Sigmoid colon (tissue), 6 donors: ENCODE measurements at regions not wholly inside any gene's neighbourhood (a gene's known extent, or its start where the extent isn't known, plus 50 kb on each side); places are given as distances from the start of the nearest gene placed in this dataset.
"Not testable (repeated sequence)": the region's sequence is repeated elsewhere in the genome, so short reads cannot be mapped to it uniquely, and the experiment has no call there.

Experiments
- DNase-seq: peaks from one replicate; pipeline ENCODE4 v3.0.0-alpha.2; 2019
- H3K27ac ChIP-seq, 4 donors: fragments of 200-600 bp; sonication (generic); one replicate each; pipeline ENCODE4 v1.5.1; 2016 to 2019; ENCODE audit warnings: mild to moderate bottlenecking in 1 of 4
- H3K27me3 ChIP-seq, 3 donors: fragments of 200-600 bp; sonication (generic); one replicate each; pipeline ENCODE4 v1.5.1; 2019; ENCODE audit warnings: mild to moderate bottlenecking in 1 of 3
- H3K36me3 ChIP-seq, 4 donors: fragments of 200-600 bp; sonication (generic); one replicate each; pipeline ENCODE4 v1.5.1; 2016 to 2019
- H3K4me1 ChIP-seq, 4 donors: fragments of 200-600 bp; sonication (generic); one replicate each; pipeline ENCODE4 v1.5.1; 2017 to 2019
- H3K4me3 ChIP-seq, 4 donors: fragments of 200-600 bp; sonication (generic); one replicate each; pipeline ENCODE4 v1.5.1; 2017 to 2019; ENCODE audit warnings: mild to moderate bottlenecking in 2 of 4, moderate library complexity in 1 of 4
- H3K9me3 ChIP-seq, 4 donors: fragments of 200-600 bp in 3 of 4; sonication (generic) in 3 of 4; one replicate each; pipeline versions ENCODE4 v1.5.1 to v1.6.1; 2013 to 2019
- CTCF ChIP-seq, 4 experiments: fragments of 450-650 bp in 3 of 4; fragments of 200-600 bp in 1 of 4; IDR thresholded peaks; one replicate each; pipeline ENCODE4 v1.5.1; 2016 to 2019; ENCODE audit warnings: antibody characterized with exemption in 4 of 4, mild to moderate bottlenecking in 3 of 4, moderate library complexity in 2 of 4
- EP300 ChIP-seq, 4 donors: sonication (generic); formaldehyde crosslinking; IDR thresholded peaks; one replicate each; pipeline ENCODE4 v1.6.1; 2017; ENCODE audit warnings: antibody characterized with exemption in 4 of 4
- POLR2A ChIP-seq, 2 donors: fragments of 450-650 bp; IDR thresholded peaks; one replicate each; pipeline ENCODE4 v1.6.1; 2016; ENCODE audit warnings: antibody characterized with exemption in 2 of 2, mild to moderate bottlenecking in 2 of 2, moderate library complexity in 2 of 2
- POLR2AphosphoS5 ChIP-seq, 4 donors: sonication (generic); formaldehyde crosslinking; IDR thresholded peaks; one replicate each; pipeline ENCODE4 v1.6.1; 2017; ENCODE audit warnings: antibody characterized with exemption in 4 of 4
- WGBS, 2 donors: extraction: QIAGEN DNeasy Blood & Tissue Kit; methylation state at CpG; one replicate each; pipeline ENCODE4 v1.1.7; 2013; 5-methylcytosine and 5-hydroxymethylcytosine counted together
- intact Hi-C: fragments of 100-400 bp; cut with DNase I; formaldehyde crosslinking; loops from one replicate; pipeline ENCODE4 v1.15.1; 2023
- donor health status: healthy with polysubstance abuse.
- donor health status: healthy.

GRCh38 chr13:107608736-107609135, 606.6 kb downstream of the LIG4 start:
- Histone ChIP-seq H3K36me3 (no peaks in the 10 kb centered on the region), H3K4me3 (no peak overlapping the region), H3K27me3 (no peaks in the 10 kb centered on the region), H3K27ac (no peak overlapping the region), H3K9me3 (no peaks in the 10 kb centered on the region), H3K4me1 (no peaks in the 10 kb centered on the region)
- DNase-seq, result no peak
- TF ChIP-seq EP300 (IDR thresholded peaks at IDR 0.05) (no peak), POLR2A (IDR thresholded peaks at IDR 0.05) (no peak), CTCF (IDR thresholded peaks at IDR 0.05) (no peak), POLR2AphosphoS5 (IDR thresholded peaks at IDR 0.05) (no peak)
- WGBS, 2 donors, result 90 to 92% methylated on average over 9 of the region's 9 CpGs
- intact Hi-C loops, result no loop called here

- no peak overlapping the region for H3K27ac ChIP-seq
Observed at GRCh38 chr13:107600971-107601370, 614.4 kb downstream of the LIG4 start.

GRCh38 chr13:107596306-107596705, 619.0 kb downstream of the LIG4 start:
- H3K4me1 ChIP-seq, intact Hi-C loops, H3K4me3 ChIP-seq, DNase-seq, H3K9me3 ChIP-seq, H3K27me3 ChIP-seq, H3K27ac ChIP-seq, H3K36me3 ChIP-seq: not testable (repeated sequence)
- WGBS, 2 donors, result 56 to 78% methylated on average over 5 of the region's 5 CpGs

More at GRCh38 chr13:107600971-107601370, 614.4 kb downstream of the LIG4 start:
- intact Hi-C loops, result no loop called here
- H3K4me1 ChIP-seq, result no peaks in the 10 kb centered on the region
- no peak overlapping the region for H3K4me3 ChIP-seq
- H3K9me3 ChIP-seq, result no peaks in the 10 kb centered on the region
- WGBS, 2 donors, result 72 to 79% methylated on average over 4 of the region's 4 CpGs
- H3K27me3 ChIP-seq, result no peaks in the 10 kb centered on the region
- DNase-seq, result no peak
- no peaks in the 10 kb centered on the region for H3K36me3 ChIP-seq
- no peak for TF ChIP-seq EP300 (IDR thresholded peaks at IDR 0.05)

GRCh38 chr13:107590556-107590955, 624.8 kb downstream of the LIG4 start:
- no peak overlapping the region for H3K4me3 ChIP-seq
- 76 to 86% methylated on average over 3 of the region's 3 CpGs for WGBS, 2 donors
- TF ChIP-seq POLR2AphosphoS5 (IDR thresholded peaks at IDR 0.05), result no peak
- no peak for TF ChIP-seq EP300 (IDR thresholded peaks at IDR 0.05)
- TF ChIP-seq POLR2A (IDR thresholded peaks at IDR 0.05), result no peak
- TF ChIP-seq CTCF (IDR thresholded peaks at IDR 0.05), result no peak
- H3K4me1 ChIP-seq, result no peaks in the 10 kb centered on the region
- intact Hi-C loops, result no loop called here
- no peaks in the 10 kb centered on the region for H3K36me3 ChIP-seq
- no peaks in the 10 kb centered on the region for H3K27me3 ChIP-seq
- no peak for DNase-seq
- no peak overlapping the region for H3K27ac ChIP-seq
- H3K9me3 ChIP-seq, result no peaks in the 10 kb centered on the region

- intact Hi-C loops, result no loop called here
- Histone ChIP-seq H3K27ac (no peak overlapping the region), H3K4me3 (no peak overlapping the region), H3K4me1 (no peaks in the 10 kb centered on the region), H3K9me3 (no peaks in the 10 kb centered on the region), H3K27me3 (no peaks in the 10 kb centered on the region), H3K36me3 (no peaks in the 10 kb centered on the region)
- 61 to 74% methylated on average over 2 of the region's 2 CpGs for WGBS, 2 donors
- no peak for DNase-seq
- no peak for TF ChIP-seq EP300 (IDR thresholded peaks at IDR 0.05)
- TF ChIP-seq CTCF (IDR thresholded peaks at IDR 0.05), result no peak
- no peak for TF ChIP-seq POLR2A (IDR thresholded peaks at IDR 0.05)
- no peak for TF ChIP-seq POLR2AphosphoS5 (IDR thresholded peaks at IDR 0.05)
Observed at GRCh38 chr13:107587681-107588080, 627.7 kb downstream of the LIG4 start.

- H3K27me3 ChIP-seq, result no peaks in the 10 kb centered on the region
- no peak overlapping the region for H3K27ac ChIP-seq
- intact Hi-C loops, result no loop called here
- H3K4me3 ChIP-seq, result no peak overlapping the region
- H3K36me3 ChIP-seq, result no peaks in the 10 kb centered on the region
- WGBS, 2 donors, result 75 to 78% methylated on average over 2 of the region's 2 CpGs
- TF ChIP-seq POLR2AphosphoS5 (IDR thresholded peaks at IDR 0.05) (no peak), CTCF (IDR thresholded peaks at IDR 0.05) (no peak), EP300 (IDR thresholded peaks at IDR 0.05) (no peak), POLR2A (IDR thresholded peaks at IDR 0.05) (no peak)
- no peaks in the 10 kb centered on the region for H3K4me1 ChIP-seq
- H3K9me3 ChIP-seq, result no peaks in the 10 kb centered on the region
- no peak for DNase-seq
Observed at GRCh38 chr13:107586216-107586615, 629.1 kb downstream of the LIG4 start.
